ENCODE measurements at regions not wholly inside any gene's neighbourhood (a gene's known extent, or its start where the extent isn't known, plus 50 kb on each side); places are given as distances from the start of the nearest gene placed in this dataset.

- DNase-seq, result peak; percentile 86 to 97
Observed at GRCh38 chr2:239472235-239472775, 71.5 kb upstream of the HDAC4 start.

- no peak for DNase-seq
Observed at GRCh38 chr2:239471011-239471792, 70.4 kb upstream of the HDAC4 start.

- no peak for DNase-seq
Observed at GRCh38 chr2:239470151-239470900, 69.5 kb upstream of the HDAC4 start.

- DNase-seq, result no peak
Observed at GRCh38 chr2:239469106-239469960, 68.5 kb upstream of the HDAC4 start.

- no peak for DNase-seq
Observed at GRCh38 chr2:239468491-239469105, 67.8 kb upstream of the HDAC4 start.

GRCh38 chr2:239467956-239468490, 67.2 kb upstream of the HDAC4 start:
- no peak for DNase-seq

GRCh38 chr2:239467281-239467955, 66.6 kb upstream of the HDAC4 start:
- DNase-seq, result no peak

GRCh38 chr2:239466755-239467271, 66.0 kb upstream of the HDAC4 start:
- DNase-seq, result no peak

- DNase-seq, result no peak
Observed at GRCh38 chr2:239466061-239466754, 65.4 kb upstream of the HDAC4 start.

GRCh38 chr2:239465017-239466001, 64.5 kb upstream of the HDAC4 start:
- no peak for DNase-seq

- no peak for DNase-seq
Observed at GRCh38 chr2:239464166-239465016, 63.6 kb upstream of the HDAC4 start.

GRCh38 chr2:239463541-239464165, 62.8 kb upstream of the HDAC4 start:
- no peak for DNase-seq

- DNase-seq, result no peak
Observed at GRCh38 chr2:239462671-239463506, 62.1 kb upstream of the HDAC4 start.

- DNase-seq, result no peak
Observed at GRCh38 chr2:239462191-239462515, 61.3 kb upstream of the HDAC4 start.

- DNase-seq, result no peak
Observed at GRCh38 chr2:239461291-239462190, 60.7 kb upstream of the HDAC4 start.

- DNase-seq, result no peak
Observed at GRCh38 chr2:239460780-239461179, 60.0 kb upstream of the HDAC4 start.
